Thyroid gland (tissue), 4 donors: ENCODE measurements at regions not wholly inside any gene's neighbourhood (a gene's known extent, or its start where the extent isn't known, plus 50 kb on each side); places are given as distances from the start of the nearest gene placed in this dataset.
"Not testable (repeated sequence)": the region's sequence is repeated elsewhere in the genome, so short reads cannot be mapped to it uniquely, and the experiment has no call there.

ENCODE experiments used
- POLR2A ChIP-seq, 2 donors: fragments of 450-650 bp; IDR thresholded peaks; one replicate each; pipeline ENCODE4 v1.6.1; 2017; ENCODE audit warnings: antibody characterized with exemption in 2 of 2, mild to moderate bottlenecking in 2 of 2, moderate library complexity in 1 of 2
- TF ChIP-seq, protein P1 (sequence below), 6 experiments: fragments of 200-600 bp in 3 of 6; fragments of 450-650 bp in 3 of 6; sonication (generic) in 3 of 6; IDR thresholded peaks; one replicate each; pipeline ENCODE4 v1.5.1; 2016 to 2019; ENCODE audit warnings: antibody characterized with exemption in 6 of 6, mild to moderate bottlenecking in 2 of 6, inconsistent platforms in 1 of 6, moderate library complexity in 1 of 6

DNA sequence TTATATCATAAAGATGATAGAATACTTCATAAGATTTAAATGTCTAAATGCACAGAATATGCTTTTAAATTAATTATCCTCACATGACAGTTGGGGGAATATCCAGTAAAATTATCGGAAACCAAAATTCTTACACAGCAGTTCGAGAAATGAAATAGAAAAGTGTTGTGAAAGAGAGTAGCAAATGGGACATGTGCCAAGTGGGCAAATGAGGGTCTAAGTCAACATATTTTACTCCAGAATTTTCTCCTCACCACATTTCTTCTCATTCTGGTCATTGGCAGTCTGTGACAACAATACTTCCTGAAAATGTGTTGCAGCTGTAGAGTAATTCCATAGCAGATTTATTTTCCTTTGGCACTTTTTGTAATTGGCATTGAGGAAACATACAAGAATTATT, 945.2 kb upstream of the ADAMTS5 start:
- TF ChIP-seq, protein P1, sequence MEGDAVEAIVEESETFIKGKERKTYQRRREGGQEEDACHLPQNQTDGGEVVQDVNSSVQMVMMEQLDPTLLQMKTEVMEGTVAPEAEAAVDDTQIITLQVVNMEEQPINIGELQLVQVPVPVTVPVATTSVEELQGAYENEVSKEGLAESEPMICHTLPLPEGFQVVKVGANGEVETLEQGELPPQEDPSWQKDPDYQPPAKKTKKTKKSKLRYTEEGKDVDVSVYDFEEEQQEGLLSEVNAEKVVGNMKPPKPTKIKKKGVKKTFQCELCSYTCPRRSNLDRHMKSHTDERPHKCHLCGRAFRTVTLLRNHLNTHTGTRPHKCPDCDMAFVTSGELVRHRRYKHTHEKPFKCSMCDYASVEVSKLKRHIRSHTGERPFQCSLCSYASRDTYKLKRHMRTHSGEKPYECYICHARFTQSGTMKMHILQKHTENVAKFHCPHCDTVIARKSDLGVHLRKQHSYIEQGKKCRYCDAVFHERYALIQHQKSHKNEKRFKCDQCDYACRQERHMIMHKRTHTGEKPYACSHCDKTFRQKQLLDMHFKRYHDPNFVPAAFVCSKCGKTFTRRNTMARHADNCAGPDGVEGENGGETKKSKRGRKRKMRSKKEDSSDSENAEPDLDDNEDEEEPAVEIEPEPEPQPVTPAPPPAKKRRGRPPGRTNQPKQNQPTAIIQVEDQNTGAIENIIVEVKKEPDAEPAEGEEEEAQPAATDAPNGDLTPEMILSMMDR (IDR thresholded peaks at IDR 0.05) = not testable (repeated sequence)
- TF ChIP-seq POLR2A (IDR thresholded peaks at IDR 0.05) = not testable (repeated sequence)
